ENCODE measurements at regions not wholly inside any gene's neighbourhood (a gene's known extent, or its start where the extent isn't known, plus 50 kb on each side); places are given as distances from the start of the nearest gene placed in this dataset.

- no peak for TF ChIP-seq USF1 (CRISPR knock-in tag; IDR thresholded peaks at IDR 0.05)
These were observed 92.5 kb upstream of the RBBP8 start (continued) for GRCh38 chr18:22840606-22841144.

- no peak for ATAC-seq
- CTCF ChIA-PET: no interaction called here
- H3K27ac Mint-ChIP-seq: no peak overlapping the region
- TF ChIP-seq GABPB1 (CRISPR knock-in tag; IDR thresholded peaks at IDR 0.05) (no peak), ZNF423 (CRISPR knock-in tag; IDR thresholded peaks at IDR 0.05) (no peak), OVOL2 (CRISPR knock-in tag; IDR thresholded peaks at IDR 0.05; ENCODE audit: borderline replicate concordance) (no peak), ZNF138 (CRISPR knock-in tag; conservative IDR thresholded peaks at IDR 0.05) (no peak), SP1 (CRISPR knock-in tag; conservative IDR thresholded peaks at IDR 0.05) (no peak), ERG (CRISPR knock-in tag; IDR thresholded peaks at IDR 0.05) (no peak), TCF7 (CRISPR knock-in tag; IDR thresholded peaks at IDR 0.05; ENCODE audit: low read depth) (no peak), PRDM15 (CRISPR knock-in tag; IDR thresholded peaks at IDR 0.05) (no peak), ZNF317 (CRISPR knock-in tag; IDR thresholded peaks at IDR 0.05; ENCODE audit: borderline replicate concordance, low read depth) (no peak), MYBL2 (CRISPR knock-in tag; IDR thresholded peaks at IDR 0.05) (no peak), CDX4 (CRISPR knock-in tag; IDR thresholded peaks at IDR 0.05; ENCODE audit: borderline replicate concordance) (no peak), ZNF232 (CRISPR knock-in tag; IDR thresholded peaks at IDR 0.05) (no peak), NR2C2 (CRISPR knock-in tag; IDR thresholded peaks at IDR 0.05) (no peak)
- H3K4me1 Mint-ChIP-seq: peaks cover 9% of the 10 kb centered on the region
- no peak for DNase-seq (ENCODE audit: low spot score)
- H3K27me3 Mint-ChIP-seq (ENCODE audit: low read depth): no peaks in the 10 kb centered on the region
- no peak overlapping the region for H3K4me3 Mint-ChIP-seq
- H3K9me3 Mint-ChIP-seq: no peaks in the 10 kb centered on the region
- POLR2A ChIA-PET: no interaction called here
- no peaks in the 10 kb centered on the region for H3K36me3 Mint-ChIP-seq
These were observed 91.3 kb upstream of the RBBP8 start for GRCh38 chr18:22841840-22842239.

- ATAC-seq (no peak), DNase-seq (ENCODE audit: low spot score) (no peak)
- H3K36me3 Mint-ChIP-seq: no peaks in the 10 kb centered on the region
- H3K27me3 Mint-ChIP-seq (ENCODE audit: low read depth): no peaks in the 10 kb centered on the region
- ChIA-PET CTCF (no interaction called here), POLR2A (no interaction called here)
- peaks cover 27% of the 10 kb centered on the region for H3K4me1 Mint-ChIP-seq
- no peak overlapping the region for H3K4me3 Mint-ChIP-seq
- H3K9me3 Mint-ChIP-seq: peaks cover 5% of the 10 kb centered on the region; the same call in 1 of the 2 replicates
- H3K27ac Mint-ChIP-seq: no peak overlapping the region
- no peak for TF ChIP-seq ATF2 (CRISPR knock-in tag; IDR thresholded peaks at IDR 0.05; ENCODE audit: borderline replicate concordance, low read depth)
- no peak for TF ChIP-seq ZNF121 (CRISPR knock-in tag; IDR thresholded peaks at IDR 0.05)
- TF ChIP-seq EMX1 (CRISPR knock-in tag; IDR thresholded peaks at IDR 0.05): no peak
- TF ChIP-seq HMGXB4 (CRISPR knock-in tag; IDR thresholded peaks at IDR 0.05): no peak
- no peak for TF ChIP-seq ZNF532 (CRISPR knock-in tag; IDR thresholded peaks at IDR 0.05; ENCODE audit: borderline replicate concordance)
- TF ChIP-seq ELF4 (CRISPR knock-in tag; IDR thresholded peaks at IDR 0.05; ENCODE audit: low read depth): no peak
These were observed 88.9 kb upstream of the RBBP8 start for GRCh38 chr18:22844190-22844589.

Data from WTC11 (cell line).